Effector memory CD4-positive, alpha-beta T cell (primary cell): ENCODE measurements at regions not wholly inside any gene's neighbourhood (a gene's known extent, or its start where the extent isn't known, plus 50 kb on each side); places are given as distances from the start of the nearest gene placed in this dataset.

Source experiments
- DNase-seq, 3 donors: peaks; one replicate each; pipeline ENCODE4 v3.0.0-alpha.2; 2020
- H3K27ac ChIP-seq: 2 replicates; pipeline ENCODE4 v1.7.0; 2013; ENCODE audit warnings: mild to moderate bottlenecking, low read length, moderate library complexity; ENCODE audit not compliant: insufficient read depth, poor library complexity, severe bottlenecking
- H3K27me3 ChIP-seq: replicated peaks from 2 replicates; pipeline ENCODE4 v1.7.0; 2013; ENCODE audit warnings: mild to moderate bottlenecking, low read length; ENCODE audit not compliant: insufficient read depth, control insufficient read depth, poor library complexity, severe bottlenecking
- H3K36me3 ChIP-seq: 2 replicates; pipeline ENCODE4 v1.7.0; 2013; ENCODE audit warnings: mild to moderate bottlenecking, low read length, moderate library complexity; ENCODE audit not compliant: control insufficient read depth, insufficient read depth
- H3K4me1 ChIP-seq: 2 replicates; pipeline ENCODE4 v1.7.0; 2013; ENCODE audit warnings: low read length, mild to moderate bottlenecking; ENCODE audit not compliant: control insufficient read depth, insufficient read depth, poor library complexity, severe bottlenecking
- H3K4me3 ChIP-seq: 2 replicates; pipeline ENCODE4 v1.7.0; 2013; ENCODE audit warnings: low read length, low read depth, mild to moderate bottlenecking; ENCODE audit not compliant: insufficient read depth, poor library complexity, severe bottlenecking
- H3K9me3 ChIP-seq: 2 replicates; pipeline ENCODE4 v1.7.0; 2013; ENCODE audit warnings: mild to moderate bottlenecking, low read length, moderate library complexity; ENCODE audit not compliant: control insufficient read depth

GRCh38 chr2:226181909-226182308, 617.7 kb downstream of the IRS1 start:
- no peaks in the 10 kb centered on the region for H3K4me1 ChIP-seq
- no peak overlapping the region for H3K4me3 ChIP-seq
- no peak overlapping the region for H3K27ac ChIP-seq
- DNase-seq: no peak
- peaks cover 5% of the 10 kb centered on the region for H3K9me3 ChIP-seq
- H3K36me3 ChIP-seq: no peaks in the 10 kb centered on the region
- H3K27me3 ChIP-seq: no peaks in the 10 kb centered on the region

DNA sequence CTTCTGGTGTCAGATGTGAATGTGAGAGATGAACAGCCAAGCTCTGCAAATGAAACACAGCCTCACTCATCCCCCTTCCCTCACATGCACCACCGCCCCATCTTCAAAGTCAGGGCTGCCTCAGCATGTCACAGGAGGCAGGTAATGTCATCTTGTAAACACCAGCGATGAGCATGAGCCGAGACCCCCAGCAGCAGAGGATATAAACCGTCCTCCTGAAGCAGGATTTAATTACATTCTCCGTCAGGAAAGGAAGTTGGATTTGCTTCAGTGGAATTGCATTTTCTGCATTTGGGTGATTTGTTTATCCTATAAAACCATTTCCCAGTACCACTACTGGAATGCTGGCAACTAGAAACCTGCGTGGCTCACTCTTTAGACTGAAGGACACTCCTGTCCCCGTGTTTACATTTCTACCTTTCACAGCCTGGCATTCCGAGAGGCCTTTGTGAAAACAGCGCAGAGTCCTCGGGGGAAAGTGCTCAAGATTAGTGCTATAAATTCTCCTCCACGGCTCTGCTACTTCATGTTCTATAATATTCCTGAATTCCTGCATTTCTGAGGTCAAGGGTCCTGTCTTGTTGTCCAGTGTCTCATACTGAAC, 619.2 kb downstream of the IRS1 start:
- no peaks in the 10 kb centered on the region for H3K4me1 ChIP-seq
- no peak overlapping the region for H3K4me3 ChIP-seq
- H3K36me3 ChIP-seq: no peaks in the 10 kb centered on the region
- H3K27ac ChIP-seq: no peak overlapping the region
- peaks cover 5% of the 10 kb centered on the region for H3K9me3 ChIP-seq
- no peak for DNase-seq
- H3K27me3 ChIP-seq: no peaks in the 10 kb centered on the region

GRCh38 chr2:226179010-226179409, 620.6 kb downstream of the IRS1 start:
- Histone ChIP-seq H3K36me3 (no peaks in the 10 kb centered on the region), H3K4me3 (no peak overlapping the region), H3K27me3 (no peaks in the 10 kb centered on the region), H3K4me1 (no peaks in the 10 kb centered on the region), H3K27ac (no peak overlapping the region), H3K9me3 (peaks cover 5% of the 10 kb centered on the region)
- DNase-seq: no peak

DNA sequence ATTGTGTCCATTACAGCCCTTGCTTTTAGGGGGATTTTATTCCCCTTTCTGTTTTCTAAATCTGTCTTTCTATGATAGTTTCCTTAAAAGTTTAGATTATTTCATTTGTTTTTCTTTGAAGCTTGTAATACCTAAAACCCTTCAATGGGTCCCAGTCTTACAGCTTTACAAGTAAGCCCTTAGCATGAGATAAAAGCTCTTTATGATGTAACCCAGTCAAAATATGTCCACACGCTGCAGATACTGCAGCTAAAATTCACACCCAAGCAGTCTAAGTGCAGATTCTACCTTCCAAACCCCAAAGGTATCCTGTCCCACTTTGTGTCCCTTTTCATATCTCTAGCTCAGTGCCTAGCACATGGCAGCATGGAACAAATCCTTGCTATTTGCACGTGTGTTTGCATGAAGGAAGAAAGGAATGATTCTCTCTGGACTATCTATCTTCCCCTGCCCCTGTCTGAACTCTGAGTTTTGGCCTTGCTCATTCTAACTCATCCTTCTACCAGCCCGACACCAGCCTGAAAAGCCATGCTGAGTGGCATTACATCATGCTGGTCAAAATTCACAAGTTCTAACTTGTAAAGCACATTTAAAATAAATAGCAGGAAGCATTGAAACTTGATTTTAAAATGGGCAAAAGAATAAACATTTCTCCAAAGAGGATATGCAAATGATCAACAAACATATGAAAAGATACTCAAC, 623.2 kb downstream of the IRS1 start:
- DNase-seq: no peak
- H3K4me3 ChIP-seq: no peak overlapping the region
- no peak overlapping the region for H3K27ac ChIP-seq
- H3K36me3 ChIP-seq: no peaks in the 10 kb centered on the region
- H3K9me3 ChIP-seq: peaks cover 5% of the 10 kb centered on the region
- no peaks in the 10 kb centered on the region for H3K4me1 ChIP-seq
- H3K27me3 ChIP-seq: no peaks in the 10 kb centered on the region

- Histone ChIP-seq H3K27me3 (no peaks in the 10 kb centered on the region), H3K36me3 (no peaks in the 10 kb centered on the region), H3K27ac (no peak overlapping the region), H3K9me3 (peaks cover 5% of the 10 kb centered on the region), H3K4me1 (no peaks in the 10 kb centered on the region), H3K4me3 (no peak overlapping the region)
- DNase-seq: no peak
Measured at GRCh38 chr2:226174390-226174789, 625.2 kb downstream of the IRS1 start.

DNA sequence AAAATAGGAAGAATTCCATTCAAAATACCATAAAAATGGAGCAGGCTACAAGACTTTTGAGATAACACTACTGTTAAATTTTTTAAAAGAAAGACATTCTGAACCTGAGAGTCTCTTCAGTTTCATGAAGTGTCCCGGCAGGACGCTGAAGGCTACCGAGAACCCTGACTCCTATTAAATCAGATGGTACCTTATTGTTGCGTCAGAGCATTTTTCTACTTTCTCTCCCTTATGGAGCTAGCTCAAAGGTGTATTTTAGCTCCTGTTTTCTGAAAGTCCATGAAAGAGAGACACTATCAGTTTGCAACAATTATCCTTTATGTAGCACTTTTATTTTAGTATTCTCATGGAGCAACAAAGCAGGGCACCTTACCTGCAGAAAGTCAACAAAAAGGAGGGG, 626.7 kb downstream of the IRS1 start:
- DNase-seq: no peak
- Histone ChIP-seq H3K27me3 (no peaks in the 10 kb centered on the region), H3K4me3 (no peak overlapping the region), H3K9me3 (no peaks in the 10 kb centered on the region), H3K4me1 (no peaks in the 10 kb centered on the region), H3K36me3 (no peaks in the 10 kb centered on the region), H3K27ac (no peak overlapping the region)

DNA sequence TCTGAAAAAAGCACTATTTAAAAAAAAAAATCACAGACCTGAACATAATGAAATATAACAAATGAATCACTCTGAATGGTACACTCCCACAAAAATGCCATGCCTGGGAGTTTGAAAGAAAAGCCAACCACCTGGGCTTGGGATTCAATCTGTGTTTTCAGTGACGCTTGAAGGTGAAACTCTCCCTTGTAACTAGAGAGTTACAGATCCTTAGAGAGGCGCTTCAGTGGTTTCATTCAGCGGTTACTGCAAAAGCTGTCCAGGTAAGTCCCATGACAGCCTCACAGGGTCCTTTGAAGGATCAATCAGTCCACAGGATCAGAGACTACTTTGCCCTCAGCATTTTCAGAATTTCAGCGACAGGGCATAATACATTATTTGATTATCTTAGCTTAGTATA, 627.3 kb downstream of the IRS1 start:
- H3K36me3 ChIP-seq: no peaks in the 10 kb centered on the region
- H3K4me1 ChIP-seq: no peaks in the 10 kb centered on the region
- no peak overlapping the region for H3K27ac ChIP-seq
- no peaks in the 10 kb centered on the region for H3K9me3 ChIP-seq
- H3K27me3 ChIP-seq: no peaks in the 10 kb centered on the region
- no peak overlapping the region for H3K4me3 ChIP-seq
- no peak for DNase-seq

DNA sequence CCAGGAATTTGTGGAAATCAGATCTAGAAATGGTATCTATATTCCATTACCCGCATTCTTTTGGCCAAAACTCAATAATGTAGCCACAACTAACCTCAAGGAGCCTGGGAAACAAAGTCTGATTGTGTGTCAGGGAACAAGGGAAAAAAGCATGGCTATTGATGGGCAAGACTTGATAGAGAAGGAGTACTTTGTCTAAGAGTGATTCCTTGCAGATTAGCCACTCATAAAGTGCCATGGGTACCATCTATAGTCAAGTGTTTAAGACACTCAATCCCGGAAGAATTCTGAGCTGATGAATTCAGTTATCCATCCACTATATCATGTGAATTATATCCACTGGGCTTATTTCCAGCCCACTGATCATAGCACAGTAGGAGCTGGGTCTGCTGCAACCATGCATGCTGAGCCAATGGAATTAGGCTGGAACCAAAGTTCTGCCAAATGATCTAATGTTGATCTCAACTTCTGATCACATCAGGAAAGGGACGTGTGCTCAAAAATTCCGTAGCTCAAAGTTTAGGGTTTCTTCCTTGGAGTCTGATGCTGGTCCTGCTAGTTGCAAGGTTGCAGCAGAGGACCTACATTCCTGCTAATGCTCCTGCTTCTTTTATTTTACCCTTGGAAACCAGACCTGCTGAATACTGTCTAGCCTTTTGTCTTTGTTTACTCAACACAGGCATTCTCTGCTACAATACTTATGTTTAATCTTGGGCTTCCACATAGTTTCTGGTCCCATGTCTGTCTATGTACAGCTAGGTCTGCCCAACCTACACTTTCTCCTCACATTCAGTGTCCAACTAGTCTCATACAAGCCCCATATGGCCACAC, 629.7 kb downstream of the IRS1 start:
- no peaks in the 10 kb centered on the region for H3K4me1 ChIP-seq
- no peak for DNase-seq
- no peak overlapping the region for H3K4me3 ChIP-seq

GRCh38 chr2:226168496-226169160, 631.0 kb downstream of the IRS1 start:
- no peak overlapping the region for H3K27ac ChIP-seq
- no peaks in the 10 kb centered on the region for H3K27me3 ChIP-seq
- H3K36me3 ChIP-seq: no peaks in the 10 kb centered on the region
- H3K9me3 ChIP-seq: no peaks in the 10 kb centered on the region
- DNase-seq: no peak
- H3K4me1 ChIP-seq: no peaks in the 10 kb centered on the region
- H3K4me3 ChIP-seq: no peak overlapping the region

More for the DNA sequence above, 629.7 kb downstream of the IRS1 start:
- no peaks in the 10 kb centered on the region for H3K27me3 ChIP-seq
- H3K9me3 ChIP-seq: no peaks in the 10 kb centered on the region
- H3K36me3 ChIP-seq: no peaks in the 10 kb centered on the region
- no peak overlapping the region for H3K27ac ChIP-seq
